SIG-M5 treated with dmso at 0.1 percent for 504 hours (cell line): ENCODE measurements at regions not wholly inside any gene's neighbourhood (a gene's known extent, or its start where the extent isn't known, plus 50 kb on each side); places are given as distances from the start of the nearest gene placed in this dataset.

Source experiments
- DNase-seq: peaks from one replicate; lab custom pipeline; 2025; ENCODE audit not compliant: unreplicated experiment; lab: John Stamatoyannopoulos, UW

GRCh38 chr4:34181891-34182290, 2062.4 kb downstream of the ARAP2 start:
- DNase-seq = no peak

GRCh38 chr4:34182306-34182705, 2062.0 kb downstream of the ARAP2 start:
- DNase-seq = no peak

GRCh38 chr4:34183926-34184325, 2060.4 kb downstream of the ARAP2 start:
- no peak for DNase-seq

- DNase-seq = no peak
Measured at GRCh38 chr4:34187056-34187455, 2057.3 kb downstream of the ARAP2 start.

- DNase-seq = no peak
Measured at GRCh38 chr4:34191443-34191842, 2052.9 kb downstream of the ARAP2 start.

GRCh38 chr4:34193451-34194154, 2050.7 kb downstream of the ARAP2 start:
- no peak for DNase-seq

- DNase-seq = no peak
Measured at GRCh38 chr4:34194585-34194984, 2049.7 kb downstream of the ARAP2 start.

GRCh38 chr4:34196375-34196774, 2047.9 kb downstream of the ARAP2 start:
- no peak for DNase-seq

- DNase-seq = no peak
Measured at GRCh38 chr4:34198966-34199365, 2045.3 kb downstream of the ARAP2 start.

GRCh38 chr4:34200535-34200934, 2043.8 kb downstream of the ARAP2 start:
- DNase-seq = no peak

- no peak for DNase-seq
Measured at GRCh38 chr4:34202154-34202553, 2042.2 kb downstream of the ARAP2 start.

GRCh38 chr4:34220601-34221000, 2023.7 kb downstream of the ARAP2 start:
- no peak for DNase-seq

- no peak for DNase-seq
Measured at GRCh38 chr4:34221986-34222385, 2022.3 kb downstream of the ARAP2 start.

GRCh38 chr4:34236118-34236517, 2008.2 kb downstream of the ARAP2 start:
- no peak for DNase-seq

GRCh38 chr4:34245276-34245675, 1999.0 kb downstream of the ARAP2 start:
- DNase-seq = no peak

GRCh38 chr4:34250562-34250961, 1993.8 kb downstream of the ARAP2 start:
- DNase-seq = no peak

GRCh38 chr4:34253239-34253638, 1991.1 kb downstream of the ARAP2 start:
- no peak for DNase-seq

GRCh38 chr4:34258176-34258575, 1986.1 kb downstream of the ARAP2 start:
- DNase-seq = no peak

- no peak for DNase-seq
Measured at GRCh38 chr4:34261799-34262314, 1982.5 kb downstream of the ARAP2 start.

- DNase-seq = no peak
Measured at GRCh38 chr4:34269613-34270012, 1974.7 kb downstream of the ARAP2 start.

- DNase-seq = no peak
Measured at GRCh38 chr4:34271479-34272355, 1972.6 kb downstream of the ARAP2 start.

GRCh38 chr4:34279011-34279410, 1965.3 kb downstream of the ARAP2 start:
- DNase-seq = no peak
